HL-60 (cell line): ENCODE measurements at regions not wholly inside any gene's neighbourhood (a gene's known extent, or its start where the extent isn't known, plus 50 kb on each side); places are given as distances from the start of the nearest gene placed in this dataset.

ENCODE experiments used
- DNase-seq, 2 experiments: peaks; one replicate each; pipeline ENCODE4 v3.0.0-alpha.2; 2010 to 2020; ENCODE audit warnings: low read depth in 1 of 2, low spot score in 1 of 2
- H3K27ac ChIP-seq: fragments of 250-450 bp; sonication (Bioruptor Pico); replicated peaks from 2 replicates; pipeline ENCODE4 v1.5.1; 2020; ENCODE audit warnings: mild to moderate bottlenecking, moderate library complexity
- H3K27me3 ChIP-seq: fragments of 250-450 bp; sonication (Bioruptor Pico); 2 replicates; pipeline ENCODE4 v1.5.1; 2021; ENCODE audit warnings: mild to moderate bottlenecking, moderate library complexity; ENCODE audit not compliant: insufficient read depth, poor library complexity, severe bottlenecking
- H3K4me3 ChIP-seq: replicated peaks from 2 replicates; pipeline ENCODE4 v1.5.1; 2011; ENCODE audit warnings: mild to moderate bottlenecking, control low read depth, low read length; ENCODE audit not compliant: insufficient read depth
- GABPA ChIP-seq: IDR thresholded peaks from 2 replicates; pipeline ENCODE4 v1.6.1; 2012; ENCODE audit warnings: low read depth
- POLR2AphosphoS5 ChIP-seq: IDR thresholded peaks from 2 replicates; pipeline ENCODE4 v1.6.1; 2012; ENCODE audit warnings: low read depth
- REST ChIP-seq: IDR thresholded peaks from 2 replicates; pipeline ENCODE4 v1.6.1; 2012; ENCODE audit warnings: low read depth; ENCODE audit not compliant: insufficient replicate concordance
- SPI1 ChIP-seq: IDR thresholded peaks from 2 replicates; pipeline ENCODE4 v1.6.1; 2012; ENCODE audit warnings: low read depth, mild to moderate bottlenecking, borderline replicate concordance
- TF ChIP-seq, protein P1 (sequence below): IDR thresholded peaks from one replicate; pipeline ENCODE4 v1.5.1; 2011; ENCODE audit warnings: low read length, control low read depth, inconsistent platforms; ENCODE audit not compliant: insufficient read depth

- no peak for DNase-seq
- Histone ChIP-seq H3K4me3 (no peak overlapping the region), H3K27ac (no peak overlapping the region), H3K27me3 (no peaks in the 10 kb centered on the region)
- no peak for TF ChIP-seq GABPA
- TF ChIP-seq POLR2AphosphoS5: no peak
- no peak for TF ChIP-seq SPI1
- no peak for TF ChIP-seq REST
- TF ChIP-seq, protein P1, sequence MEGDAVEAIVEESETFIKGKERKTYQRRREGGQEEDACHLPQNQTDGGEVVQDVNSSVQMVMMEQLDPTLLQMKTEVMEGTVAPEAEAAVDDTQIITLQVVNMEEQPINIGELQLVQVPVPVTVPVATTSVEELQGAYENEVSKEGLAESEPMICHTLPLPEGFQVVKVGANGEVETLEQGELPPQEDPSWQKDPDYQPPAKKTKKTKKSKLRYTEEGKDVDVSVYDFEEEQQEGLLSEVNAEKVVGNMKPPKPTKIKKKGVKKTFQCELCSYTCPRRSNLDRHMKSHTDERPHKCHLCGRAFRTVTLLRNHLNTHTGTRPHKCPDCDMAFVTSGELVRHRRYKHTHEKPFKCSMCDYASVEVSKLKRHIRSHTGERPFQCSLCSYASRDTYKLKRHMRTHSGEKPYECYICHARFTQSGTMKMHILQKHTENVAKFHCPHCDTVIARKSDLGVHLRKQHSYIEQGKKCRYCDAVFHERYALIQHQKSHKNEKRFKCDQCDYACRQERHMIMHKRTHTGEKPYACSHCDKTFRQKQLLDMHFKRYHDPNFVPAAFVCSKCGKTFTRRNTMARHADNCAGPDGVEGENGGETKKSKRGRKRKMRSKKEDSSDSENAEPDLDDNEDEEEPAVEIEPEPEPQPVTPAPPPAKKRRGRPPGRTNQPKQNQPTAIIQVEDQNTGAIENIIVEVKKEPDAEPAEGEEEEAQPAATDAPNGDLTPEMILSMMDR: no peak
Measured at GRCh38 chr18:11256251-11256650, 106.9 kb upstream of the PIEZO2 start.

- H3K27ac ChIP-seq: no peak overlapping the region
- no peak for TF ChIP-seq REST
- TF ChIP-seq, protein P1: no peak
- no peak for TF ChIP-seq POLR2AphosphoS5
- no peak for TF ChIP-seq GABPA
- TF ChIP-seq SPI1: peak; percentile 51; the same call in 1 of the 2 replicates
- H3K27me3 ChIP-seq: no peaks in the 10 kb centered on the region
- H3K4me3 ChIP-seq: no peak overlapping the region
- no peak for DNase-seq
Measured at GRCh38 chr18:11251891-11252270, 102.5 kb upstream of the PIEZO2 start.

GRCh38 chr18:11251229-11251890 is 102.0 kb upstream of the PIEZO2 start:
- no peaks in the 10 kb centered on the region for H3K27me3 ChIP-seq
- H3K27ac ChIP-seq: no peak overlapping the region
- DNase-seq: no peak
- TF ChIP-seq SPI1 (no peak), REST (no peak), POLR2AphosphoS5 (no peak), GABPA (no peak)
- TF ChIP-seq, protein P1: no peak
- no peak overlapping the region for H3K4me3 ChIP-seq
